Stomach (tissue), 8 donors: ENCODE measurements at regions not wholly inside any gene's neighbourhood (a gene's known extent, or its start where the extent isn't known, plus 50 kb on each side); places are given as distances from the start of the nearest gene placed in this dataset.

Source experiments
- DNase-seq, 2 donors: peaks; one replicate each; pipeline versions ENCODE4 v3.0.0 to v3.0.0-alpha.2; 2013 to 2019
- H3K27ac ChIP-seq, 5 donors: fragments of 200-600 bp in 4 of 5; sonication (generic) in 4 of 5; one replicate each; pipeline ENCODE4 v1.5.1; 2013 to 2019; ENCODE audit warnings: mild to moderate bottlenecking in 1 of 5, moderate library complexity in 1 of 5
- H3K27me3 ChIP-seq, 3 donors: fragments of 200-600 bp; sonication (generic); one replicate each; pipeline ENCODE4 v1.5.1; 2017 to 2019; ENCODE audit warnings: mixed run types in 1 of 3
- H3K36me3 ChIP-seq, 4 donors: fragments of 200-600 bp; sonication (generic); 1 replicate in 3 of 4; 2 replicates in 1 of 4; pipeline ENCODE4 v1.5.1; 2016 to 2019
- H3K4me1 ChIP-seq, 4 donors: fragments of 200-600 bp; sonication (generic); one replicate each; pipeline ENCODE4 v1.5.1; 2016 to 2019
- H3K4me3 ChIP-seq, 4 donors: fragments of 200-600 bp; sonication (generic) in 3 of 4; one replicate each; pipeline ENCODE4 v1.5.1; 2016 to 2019; ENCODE audit warnings: mild to moderate bottlenecking in 1 of 4
- H3K9me3 ChIP-seq, 4 donors: fragments of 200-600 bp; sonication (generic); one replicate each; pipeline ENCODE4 v1.5.1; 2016 to 2019
- EP300 ChIP-seq: sonication (generic); formaldehyde crosslinking; IDR thresholded peaks from one replicate; pipeline ENCODE4 v1.6.1; 2017; ENCODE audit warnings: antibody characterized with exemption
- POLR2A ChIP-seq, 4 donors: fragments of 450-650 bp; IDR thresholded peaks; one replicate each; pipeline ENCODE4 v1.6.1; 2016; ENCODE audit warnings: antibody characterized with exemption in 4 of 4, control low read depth in 2 of 4, mild to moderate bottlenecking in 1 of 4, moderate library complexity in 1 of 4
- POLR2AphosphoS5 ChIP-seq, 3 donors: sonication (generic); formaldehyde crosslinking; IDR thresholded peaks; one replicate each; pipeline ENCODE4 v1.6.1; 2016; ENCODE audit warnings: antibody characterized with exemption in 3 of 3
- WGBS, 5 donors: extraction: QIAGEN DNeasy Blood & Tissue Kit in 3 of 5; methylation state at CpG; one replicate each; pipeline versions ENCODE4 v1.1.5 to v1.1.7; 2013 to 2018; 5-methylcytosine and 5-hydroxymethylcytosine counted together
- intact Hi-C: fragments of 100-400 bp; cut with DNase I; formaldehyde crosslinking; loops from one replicate; pipeline ENCODE4 v1.15.1; 2023; ENCODE audit warnings: low total_unique reads
- TF ChIP-seq, protein P1 (sequence below), 7 experiments: fragments of 450-650 bp in 4 of 7; fragments of 200-600 bp in 3 of 7; sonication (generic) in 3 of 7; IDR thresholded peaks; one replicate each; pipeline ENCODE4 v1.5.1; 2016 to 2019; ENCODE audit warnings: antibody characterized with exemption in 7 of 7, control low read depth in 2 of 7, mild to moderate bottlenecking in 1 of 7
- donor health status: healthy with polysubstance abuse.
- donor health status: Bipolar disorder and iron deficiency.
- donor health status: healthy.

DNA sequence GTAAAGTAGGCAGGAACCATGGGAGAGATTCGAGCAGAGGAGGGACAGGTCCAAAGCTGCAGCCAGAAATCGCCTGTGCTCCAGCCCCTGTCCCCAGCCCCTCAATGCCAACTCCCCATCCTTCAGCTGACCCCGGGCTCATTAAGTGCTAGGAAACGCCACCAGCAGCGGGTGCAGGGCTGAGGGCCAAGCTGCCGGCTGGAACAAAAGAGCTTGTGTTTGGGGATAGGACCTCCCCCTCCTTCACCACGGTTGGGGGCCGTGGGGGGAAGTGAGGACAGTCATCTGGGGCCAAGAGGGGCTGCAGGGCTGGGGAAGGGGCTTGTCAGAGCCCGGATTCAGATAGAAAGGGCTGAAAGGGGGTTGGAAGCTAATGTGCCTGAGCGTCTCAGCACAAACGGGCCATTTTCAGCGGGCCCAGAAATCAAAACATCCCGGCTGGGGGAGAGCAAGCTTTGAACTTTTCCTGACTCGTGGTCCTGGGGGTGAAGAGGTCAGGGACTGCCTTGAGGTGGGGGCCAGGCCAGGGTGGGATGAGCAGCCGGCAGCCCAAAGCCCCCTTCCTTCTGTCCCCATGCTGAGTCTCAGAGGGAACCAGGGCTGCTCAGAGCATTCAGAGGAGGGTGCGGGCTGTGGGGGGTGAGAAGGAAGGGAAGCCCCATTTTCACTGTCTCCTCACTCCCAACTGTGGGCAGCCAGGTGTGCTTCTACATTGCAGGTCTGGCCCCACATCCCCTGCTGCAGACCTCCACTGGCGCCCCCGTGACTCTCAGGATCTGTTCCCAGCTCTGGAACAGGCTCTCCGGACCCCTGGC, 69.4 kb upstream of the DAB2IP start:
- DNase-seq, result peak in 1 of 2 donors; percentile 65
- intact Hi-C loops, result no loop called here
- Histone ChIP-seq H3K4me1 (peaks cover 0 to 21% (median 5%) of the 10 kb centered on the region in 4 donors), H3K4me3 (no peak overlapping the region), H3K36me3 (no peaks in the 10 kb centered on the region), H3K27ac (peak overlapping the region in 1 of 5 donors; percentile 29), H3K27me3 (no peaks in the 10 kb centered on the region), H3K9me3 (no peaks in the 10 kb centered on the region)
- TF ChIP-seq, protein P1, sequence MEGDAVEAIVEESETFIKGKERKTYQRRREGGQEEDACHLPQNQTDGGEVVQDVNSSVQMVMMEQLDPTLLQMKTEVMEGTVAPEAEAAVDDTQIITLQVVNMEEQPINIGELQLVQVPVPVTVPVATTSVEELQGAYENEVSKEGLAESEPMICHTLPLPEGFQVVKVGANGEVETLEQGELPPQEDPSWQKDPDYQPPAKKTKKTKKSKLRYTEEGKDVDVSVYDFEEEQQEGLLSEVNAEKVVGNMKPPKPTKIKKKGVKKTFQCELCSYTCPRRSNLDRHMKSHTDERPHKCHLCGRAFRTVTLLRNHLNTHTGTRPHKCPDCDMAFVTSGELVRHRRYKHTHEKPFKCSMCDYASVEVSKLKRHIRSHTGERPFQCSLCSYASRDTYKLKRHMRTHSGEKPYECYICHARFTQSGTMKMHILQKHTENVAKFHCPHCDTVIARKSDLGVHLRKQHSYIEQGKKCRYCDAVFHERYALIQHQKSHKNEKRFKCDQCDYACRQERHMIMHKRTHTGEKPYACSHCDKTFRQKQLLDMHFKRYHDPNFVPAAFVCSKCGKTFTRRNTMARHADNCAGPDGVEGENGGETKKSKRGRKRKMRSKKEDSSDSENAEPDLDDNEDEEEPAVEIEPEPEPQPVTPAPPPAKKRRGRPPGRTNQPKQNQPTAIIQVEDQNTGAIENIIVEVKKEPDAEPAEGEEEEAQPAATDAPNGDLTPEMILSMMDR (IDR thresholded peaks at IDR 0.05), result no peak
- no peak for TF ChIP-seq EP300
- no peak for TF ChIP-seq POLR2A (IDR thresholded peaks at IDR 0.05)
- no peak for TF ChIP-seq POLR2AphosphoS5 (IDR thresholded peaks at IDR 0.05)
- WGBS, 5 donors, result 32 to 40% (median 38%) methylated on average over 19 of the region's 19 CpGs

- Histone ChIP-seq H3K4me3 (no peak overlapping the region), H3K4me1 (peaks cover 0 to 14% (median 5%) of the 10 kb centered on the region in 4 donors), H3K36me3 (no peaks in the 10 kb centered on the region), H3K27ac (peak overlapping the region in 1 of 5 donors; percentile 29), H3K9me3 (no peaks in the 10 kb centered on the region), H3K27me3 (no peaks in the 10 kb centered on the region)
- no peak for DNase-seq
- no peak for TF ChIP-seq POLR2AphosphoS5 (IDR thresholded peaks at IDR 0.05)
- TF ChIP-seq, protein P1 (IDR thresholded peaks at IDR 0.05), result no peak
- TF ChIP-seq EP300, result no peak
- TF ChIP-seq POLR2A (IDR thresholded peaks at IDR 0.05), result no peak
- 67 to 72% (median 71%) methylated on average over 7 of the region's 7 CpGs for WGBS, 5 donors
- intact Hi-C loops, result no loop called here
Observed at GRCh38 chr9:121582641-121583040, 68.8 kb upstream of the DAB2IP start.

- TF ChIP-seq POLR2A (IDR thresholded peaks at IDR 0.05) (no peak), EP300 (no peak), POLR2AphosphoS5 (IDR thresholded peaks at IDR 0.05) (no peak)
- TF ChIP-seq, protein P1 (IDR thresholded peaks at IDR 0.05), result no peak
- no peak for DNase-seq
- Histone ChIP-seq H3K4me3 (no peak overlapping the region), H3K4me1 (peaks cover 0 to 11% (median 5%) of the 10 kb centered on the region in 4 donors), H3K27me3 (no peaks in the 10 kb centered on the region), H3K27ac (peak overlapping the region in 1 of 5 donors; percentile 18), H3K36me3 (no peaks in the 10 kb centered on the region), H3K9me3 (no peaks in the 10 kb centered on the region)
- 73 to 90% (median 82%) methylated on average over 4 of the region's 4 CpGs for WGBS, 5 donors
- intact Hi-C loops, result no loop called here
Observed at GRCh38 chr9:121584421-121584820, 67.0 kb upstream of the DAB2IP start.

DNA sequence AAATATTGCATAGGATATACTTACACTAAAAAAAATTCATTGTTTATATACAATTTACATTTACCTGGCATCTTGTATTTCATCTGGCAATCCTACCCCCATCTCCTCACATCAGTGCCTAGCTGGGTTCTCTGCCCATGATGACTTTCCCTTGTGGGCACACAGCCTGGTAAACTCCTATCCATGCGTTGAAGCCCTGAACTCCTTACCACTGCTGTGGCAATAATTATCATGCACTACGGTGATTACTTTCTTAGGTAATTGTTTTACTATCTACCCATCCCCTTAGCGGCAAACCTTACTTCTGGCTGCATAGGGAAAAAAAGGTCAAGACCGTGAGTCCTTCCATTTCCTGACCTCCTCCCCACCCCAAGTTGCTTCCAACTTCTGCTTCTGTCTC, 63.6 kb upstream of the DAB2IP start:
- no peak for DNase-seq
- no peaks in the 10 kb centered on the region for H3K4me1 ChIP-seq
- 84 to 89% (median 88%) methylated on average over 4 of the region's 4 CpGs for WGBS, 5 donors
- no peaks in the 10 kb centered on the region for H3K36me3 ChIP-seq
- no peaks in the 10 kb centered on the region for H3K27me3 ChIP-seq
- no peaks in the 10 kb centered on the region for H3K9me3 ChIP-seq
- H3K27ac ChIP-seq, result no peak overlapping the region
- intact Hi-C loops, result no loop called here
- TF ChIP-seq EP300, result no peak
- no peak for TF ChIP-seq POLR2AphosphoS5 (IDR thresholded peaks at IDR 0.05)
- TF ChIP-seq, protein P1 (IDR thresholded peaks at IDR 0.05), result no peak
- no peak for TF ChIP-seq POLR2A (IDR thresholded peaks at IDR 0.05)
- no peak overlapping the region for H3K4me3 ChIP-seq
